HL-60 (cell line): ENCODE measurements at regions not wholly inside any gene's neighbourhood (a gene's known extent, or its start where the extent isn't known, plus 50 kb on each side); places are given as distances from the start of the nearest gene placed in this dataset.

Experiments used
- CTCF ChIP-seq: IDR thresholded peaks from one replicate; pipeline ENCODE4 v1.5.1; 2011; ENCODE audit warnings: low read length, control low read depth, inconsistent platforms; ENCODE audit not compliant: insufficient read depth
- GABPA ChIP-seq: IDR thresholded peaks from 2 replicates; pipeline ENCODE4 v1.6.1; 2012; ENCODE audit warnings: low read depth
- POLR2AphosphoS5 ChIP-seq: IDR thresholded peaks from 2 replicates; pipeline ENCODE4 v1.6.1; 2012; ENCODE audit warnings: low read depth

- TF ChIP-seq POLR2AphosphoS5 (no peak), CTCF (no peak), GABPA (no peak)
Measured at GRCh38 chr6:4638641-4639040, 137.6 kb upstream of the CDYL start.
